HG02798 (cell line): ENCODE measurements at regions not wholly inside any gene's neighbourhood (a gene's known extent, or its start where the extent isn't known, plus 50 kb on each side); places are given as distances from the start of the nearest gene placed in this dataset.

Experiments used
- ATAC-seq: cut with Tn5 transposase; IDR thresholded peaks from one replicate; pipeline ENCODE4 v1.9.1; 2021; ENCODE audit warnings: mild to moderate bottlenecking; ENCODE audit not compliant: unreplicated experiment, poor library complexity

DNA sequence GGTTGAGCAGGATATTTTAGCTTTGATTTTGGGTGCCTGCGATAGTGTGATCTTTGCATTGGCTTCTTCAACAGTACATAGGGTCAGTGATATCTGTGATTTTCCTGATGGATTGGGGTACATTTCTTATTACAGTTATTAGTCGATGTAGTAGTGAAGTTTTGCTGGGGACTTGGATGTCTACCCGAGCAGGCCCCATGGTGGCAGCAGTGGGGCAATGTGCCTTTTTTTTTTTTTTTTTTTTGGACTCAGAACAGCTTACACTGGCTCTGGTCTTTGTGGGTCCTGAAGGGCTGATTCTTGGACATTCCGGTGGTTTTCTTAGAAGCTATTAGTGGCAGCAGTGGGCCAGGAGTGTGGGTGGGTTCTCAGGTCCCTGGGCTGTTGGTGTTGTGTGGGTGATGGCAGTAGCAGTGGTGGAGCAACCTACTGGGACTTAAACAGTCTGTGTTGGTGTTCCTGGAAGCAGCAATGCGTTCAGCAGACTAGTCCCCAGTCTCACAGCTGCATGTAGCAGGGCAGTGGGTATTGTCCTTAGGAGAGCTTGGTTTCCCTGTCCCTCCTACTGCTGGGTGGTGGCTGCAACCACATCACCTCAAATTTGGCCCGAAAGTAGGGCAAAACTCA is 53.7 kb upstream of the SLC4A10 start:
- ATAC-seq = peak; percentile 52

DNA sequence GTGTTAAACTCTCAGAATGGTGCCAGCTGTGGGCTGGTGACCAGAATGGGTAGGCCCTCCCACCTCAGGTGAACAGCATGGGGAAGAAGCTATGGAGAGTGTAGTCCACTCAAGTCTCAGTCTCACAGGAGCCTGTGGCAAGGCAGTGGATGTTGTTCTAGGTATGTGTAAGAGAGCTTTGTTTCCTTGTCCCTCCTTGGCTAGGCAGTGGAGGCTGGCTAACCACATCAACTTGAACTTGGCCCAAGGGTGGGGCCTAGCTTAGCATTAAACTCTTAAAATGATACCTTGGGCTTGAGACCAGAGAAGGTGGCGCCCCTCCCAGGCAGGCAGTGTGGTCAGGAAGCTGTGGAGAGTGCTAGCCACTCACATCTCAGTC is 53.2 kb upstream of the SLC4A10 start:
- ATAC-seq = peak; percentile 43
